B cell (primary cell): ENCODE measurements at regions not wholly inside any gene's neighbourhood (a gene's known extent, or its start where the extent isn't known, plus 50 kb on each side); places are given as distances from the start of the nearest gene placed in this dataset.

ENCODE experiments used
- ATAC-seq: fragments of 200-7000 bp; cut with Tn5 transposase; one replicate; pipeline ENCODE4 v1.10.0; 2021; ENCODE audit warnings: low read depth, mild to moderate bottlenecking, moderate number of reproducible peaks, moderate library complexity
- CTCF ChIA-PET: fragments of 350-600 bp; sonication (Branson Sonifier 250); formaldehyde crosslinking; loops from one replicate; lab custom pipeline; 2021; ENCODE audit warnings: antibody characterized with exemption, inconsistent platforms; lab: Charles Lee
- POLR2A ChIA-PET: fragments of 350-600 bp; sonication (Branson Sonifier 250); formaldehyde crosslinking; loops from one replicate; lab custom pipeline; 2021; ENCODE audit warnings: antibody characterized with exemption; lab: Charles Lee
- DNase-seq: peaks from one replicate; pipeline ENCODE4 v3.0.0; 2013
- H2AFZ ChIP-seq: 2 replicates; pipeline ENCODE4 v1.6.1; 2012; ENCODE audit warnings: mild to moderate bottlenecking, low read depth, low read length; ENCODE audit not compliant: insufficient read depth, poor library complexity, severe bottlenecking
- H3K27ac ChIP-seq, 2 donors: 1 replicate in 1 of 2; 2 replicates in 1 of 2; pipeline ENCODE4 v1.5.1; 2012 to 2013; ENCODE audit warnings: low read length in 2 of 2, mild to moderate bottlenecking in 2 of 2, moderate library complexity in 1 of 2
- H3K27me3 ChIP-seq, 4 experiments: fragments of 200-600 bp in 1 of 4; sonication (generic) in 1 of 4; replicated peaks in 1 of 4; 1 replicate in 2 of 4; 2 replicates in 2 of 4; pipeline versions ENCODE4 v1.6.1 to v1.7.0; 2013 to 2016; ENCODE audit warnings: low read length in 3 of 4, mild to moderate bottlenecking in 2 of 4, mixed read lengths in 1 of 4, moderate library complexity in 1 of 4; ENCODE audit not compliant: insufficient read depth in 4 of 4, control insufficient read depth in 3 of 4; ENCODE audit errors: control extremely low read depth in 1 of 4
- H3K36me3 ChIP-seq, 2 experiments: replicated peaks in 1 of 2; 1 replicate in 1 of 2; 2 replicates in 1 of 2; pipeline versions ENCODE4 v1.6.1 to v1.7.1; 2013; ENCODE audit warnings: low read length in 1 of 2; ENCODE audit not compliant: insufficient read depth in 2 of 2, control insufficient read depth in 1 of 2; ENCODE audit errors: control extremely low read depth in 1 of 2, extremely low read depth in 1 of 2
- H3K4me1 ChIP-seq, 2 donors: fragments of 200-600 bp in 1 of 2; sonication (generic) in 1 of 2; 1 replicate in 1 of 2; 2 replicates in 1 of 2; pipeline versions ENCODE4 v1.5.1 to v1.6.1; 2013 to 2017; ENCODE audit warnings: low read length in 2 of 2; ENCODE audit not compliant: control insufficient read depth in 2 of 2, insufficient read depth in 2 of 2
- H3K4me2 ChIP-seq: replicated peaks from 2 replicates; pipeline ENCODE3; 2012; ENCODE audit warnings: mild to moderate bottlenecking, low read depth, low read length; ENCODE audit not compliant: poor library complexity, severe bottlenecking
- H3K4me3 ChIP-seq, 5 experiments: fragments of 200-600 bp in 1 of 5; sonication (generic) in 1 of 5; 1 replicate in 3 of 5; 2 replicates in 2 of 5; pipeline versions ENCODE4 v1.5.1 to v1.7.0; 2011 to 2016; ENCODE audit warnings: low read length in 4 of 5, mild to moderate bottlenecking in 4 of 5, low read depth in 2 of 5, control low read depth in 1 of 5, moderate library complexity in 1 of 5; ENCODE audit not compliant: insufficient read depth in 1 of 5; ENCODE audit errors: control extremely low read depth in 1 of 5, extremely low read depth in 1 of 5
- H3K79me2 ChIP-seq: fragments of 200-600 bp; sonication (generic); one replicate; pipeline ENCODE4 v1.6.0; 2016; ENCODE audit warnings: low read length; ENCODE audit not compliant: control insufficient read depth, insufficient read depth
- H3K9ac ChIP-seq: fragments of 200-600 bp; sonication (generic); 2 replicates; pipeline ENCODE4 v1.6.1; 2017; ENCODE audit warnings: mild to moderate bottlenecking, low read length, moderate library complexity
- H3K9me3 ChIP-seq, 3 donors: one replicate each; pipeline versions ENCODE4 v1.6.1 to v1.7.1; 2013; ENCODE audit warnings: low read length in 2 of 3; ENCODE audit not compliant: control insufficient read depth in 2 of 3, insufficient read depth in 1 of 3; ENCODE audit errors: control extremely low read depth in 1 of 3
- H4K20me1 ChIP-seq: 2 replicates; pipeline ENCODE4 v1.6.0; 2012; ENCODE audit warnings: mild to moderate bottlenecking, low read length; ENCODE audit not compliant: insufficient read depth, control insufficient read depth, poor library complexity, severe bottlenecking
- H3K27ac Mint-ChIP-seq: one replicate; pipeline ENCODE4 v1.8.0; 2021; ENCODE audit warnings: mixed read lengths
- H3K27me3 Mint-ChIP-seq: one replicate; pipeline ENCODE4 v1.8.0; 2021; ENCODE audit warnings: mixed read lengths
- H3K4me1 Mint-ChIP-seq: one replicate; pipeline ENCODE4 v1.8.0; 2021; ENCODE audit warnings: mixed read lengths
- H3K4me3 Mint-ChIP-seq: one replicate; pipeline ENCODE4 v1.8.0; 2021; ENCODE audit warnings: mixed read lengths
- H3K9me3 Mint-ChIP-seq: one replicate; pipeline ENCODE4 v1.8.0; 2022; ENCODE audit warnings: mixed read lengths; ENCODE audit not compliant: insufficient read depth
- CTCF ChIP-seq: fragments of 200-600 bp; IDR thresholded peaks from one replicate; pipeline ENCODE4 v1.8.0; 2022; ENCODE audit warnings: antibody characterized with exemption, mild to moderate bottlenecking
- EZH2 ChIP-seq: IDR thresholded peaks from 2 replicates; pipeline ENCODE4 v1.6.1; 2012; ENCODE audit warnings: borderline replicate concordance, low read depth, mild to moderate bottlenecking, moderate library complexity, low read length; ENCODE audit not compliant: insufficient read depth, poor library complexity, severe bottlenecking
- WGBS: methylation state at CpG from one replicate; pipeline ENCODE4 v1.1.5; 2013; ENCODE audit warnings: missing lambda C conversion rate; ENCODE audit not compliant: insufficient coverage; 5-methylcytosine and 5-hydroxymethylcytosine counted together
- intact Hi-C: fragments of 100-400 bp; cut with micrococcal nuclease; formaldehyde crosslinking; loops from one replicate; pipeline ENCODE4 v1.10.0; 2022

GRCh38 chr10:43863859-43864591 lies 215.3 kb upstream of the ZNF32 start:
- intact Hi-C loops = no loop called here
- Histone ChIP-seq H3K4me3 (no peak overlapping the region), H3K9me3 (peaks cover 0 to 5% (median 0%) of the 10 kb centered on the region in 3 donors), H3K9ac (no peak overlapping the region), H3K4me2 (no peak overlapping the region), H3K27ac (no peak overlapping the region), H3K4me1 (no peaks in the 10 kb centered on the region), H3K79me2 (no peaks in the 10 kb centered on the region), H3K27me3 (no peaks in the 10 kb centered on the region), H3K36me3 (no peaks in the 10 kb centered on the region), H4K20me1 (no peaks in the 10 kb centered on the region), H2AFZ (no peak overlapping the region)
- Mint-ChIP-seq H3K4me3 (no peak overlapping the region), H3K9me3 (no peaks in the 10 kb centered on the region), H3K27ac (no peak overlapping the region), H3K4me1 (no peaks in the 10 kb centered on the region), H3K27me3 (peaks cover 4% of the 10 kb centered on the region)
- ChIA-PET CTCF (no interaction called here), POLR2A (no interaction called here)
- TF ChIP-seq CTCF = no peak
- no peak for TF ChIP-seq EZH2
- DNase-seq (no peak), ATAC-seq (no peak)
- 92% methylated on average over 8 of the region's 8 CpGs for WGBS

- H3K9ac ChIP-seq = no peak overlapping the region
- no peaks in the 10 kb centered on the region for H3K79me2 ChIP-seq
- H2AFZ ChIP-seq = no peak overlapping the region
- POLR2A ChIA-PET = no interaction called here
- H3K27me3 ChIP-seq = no peaks in the 10 kb centered on the region
- ATAC-seq (no peak), DNase-seq (no peak)
- no peaks in the 10 kb centered on the region for H3K4me1 ChIP-seq
- intact Hi-C loops = no loop called here
- H3K27ac Mint-ChIP-seq = no peak overlapping the region
- H3K9me3 Mint-ChIP-seq = no peaks in the 10 kb centered on the region
- H3K4me3 Mint-ChIP-seq = no peak overlapping the region
- H3K27me3 Mint-ChIP-seq = peaks cover 4% of the 10 kb centered on the region
- H3K36me3 ChIP-seq = no peaks in the 10 kb centered on the region
- H4K20me1 ChIP-seq = no peaks in the 10 kb centered on the region
- TF ChIP-seq CTCF (no peak), EZH2 (no peak)
- WGBS = 95% methylated on average over 8 of the region's 9 CpGs
- CTCF ChIA-PET = no interaction called here
- no peak overlapping the region for H3K4me3 ChIP-seq
- no peak overlapping the region for H3K4me2 ChIP-seq
- no peaks in the 10 kb centered on the region for H3K4me1 Mint-ChIP-seq
- no peak overlapping the region for H3K27ac ChIP-seq
- H3K9me3 ChIP-seq = peaks cover 0 to 5% (median 0%) of the 10 kb centered on the region in 3 donors
Observed at GRCh38 chr10:43863270-43863669, 214.6 kb upstream of the ZNF32 start.
